H9 (cell line): ENCODE measurements at regions not wholly inside any gene's neighbourhood (a gene's known extent, or its start where the extent isn't known, plus 50 kb on each side); places are given as distances from the start of the nearest gene placed in this dataset.

ENCODE experiments used
- DNase-seq: peaks from one replicate; pipeline ENCODE4 v3.0.0-alpha.2; 2017
- H2AFZ ChIP-seq: one replicate; pipeline ENCODE4 v1.6.1; 2013; ENCODE audit warnings: mild to moderate bottlenecking, low read length, control low read depth, moderate library complexity
- H2AK5ac ChIP-seq: 2 replicates; pipeline ENCODE4 v1.6.1; 2013; ENCODE audit warnings: low read length, control low read depth, mixed read lengths; ENCODE audit not compliant: insufficient read length
- H2BK120ac ChIP-seq: one replicate; pipeline ENCODE4 v1.6.1; 2013; ENCODE audit warnings: low read depth, mild to moderate bottlenecking, low read length, control low read depth, inconsistent platforms; ENCODE audit not compliant: poor library complexity, severe bottlenecking
- H2BK12ac ChIP-seq: 2 replicates; pipeline ENCODE4 v1.6.1; 2013; ENCODE audit warnings: low read length, control low read depth, mixed read lengths, low read depth; ENCODE audit not compliant: insufficient read length
- H2BK15ac ChIP-seq: 2 replicates; pipeline ENCODE4 v1.6.1; 2013; ENCODE audit warnings: low read depth, low read length, control low read depth
- H2BK20ac ChIP-seq: one replicate; pipeline ENCODE4 v1.6.1; 2013; ENCODE audit warnings: low read depth, mild to moderate bottlenecking, low read length, control low read depth, inconsistent platforms; ENCODE audit not compliant: poor library complexity, severe bottlenecking
- H2BK5ac ChIP-seq: 2 replicates; pipeline ENCODE4 v1.6.1; 2013; ENCODE audit warnings: low read length, control low read depth, mixed read lengths; ENCODE audit not compliant: insufficient read length
- H3K14ac ChIP-seq: 2 replicates; pipeline ENCODE4 v1.6.1; 2013; ENCODE audit warnings: low read length, control low read depth; ENCODE audit not compliant: insufficient read depth
- H3K18ac ChIP-seq: 2 replicates; pipeline ENCODE4 v1.6.1; 2013; ENCODE audit warnings: low read depth, mild to moderate bottlenecking, mixed read lengths, low read length, control low read depth; ENCODE audit not compliant: insufficient read length
- H3K23ac ChIP-seq: 2 replicates; pipeline ENCODE4 v1.6.1; 2013; ENCODE audit warnings: low read length, control low read depth, mixed read lengths, low read depth; ENCODE audit not compliant: insufficient read length
- H3K23me2 ChIP-seq: 2 replicates; pipeline ENCODE4 v1.6.1; 2013; ENCODE audit warnings: low read depth, mild to moderate bottlenecking, mixed read lengths, low read length, control low read depth; ENCODE audit not compliant: insufficient read length, poor library complexity, severe bottlenecking
- H3K27ac ChIP-seq: 2 replicates; pipeline ENCODE4 v1.5.1; 2013; ENCODE audit warnings: low read length, control low read depth, mixed read lengths, low read depth; ENCODE audit not compliant: insufficient read length
- H3K27me3 ChIP-seq: 2 replicates; pipeline ENCODE4 v1.6.1; 2013; ENCODE audit warnings: low read length, control low read depth, inconsistent platforms; ENCODE audit not compliant: insufficient read depth
- H3K4ac ChIP-seq: 2 replicates; pipeline ENCODE4 v1.6.1; 2013; ENCODE audit warnings: low read depth, mild to moderate bottlenecking, control low read depth, inconsistent platforms, low read length, moderate library complexity
- H3K4me1 ChIP-seq: 2 replicates; pipeline ENCODE4 v1.6.1; 2013; ENCODE audit warnings: low read length, control low read depth, inconsistent platforms; ENCODE audit not compliant: insufficient read depth
- H3K4me2 ChIP-seq: 2 replicates; pipeline ENCODE4 v1.6.1; 2013; ENCODE audit warnings: low read length, control low read depth, mixed read lengths; ENCODE audit not compliant: insufficient read length, insufficient read depth
- H3K56ac ChIP-seq: 2 replicates; pipeline ENCODE4 v1.6.1; 2013; ENCODE audit warnings: low read depth, mild to moderate bottlenecking, mixed read lengths, low read length, control low read depth; ENCODE audit not compliant: insufficient read length
- H3K79me1 ChIP-seq: 2 replicates; pipeline ENCODE4 v1.6.1; 2013; ENCODE audit warnings: low read depth, mild to moderate bottlenecking, moderate library complexity, low read length, control low read depth, inconsistent platforms; ENCODE audit not compliant: insufficient read depth, poor library complexity, severe bottlenecking
- H3K79me2 ChIP-seq: 2 replicates; pipeline ENCODE4 v1.6.1; 2013; ENCODE audit warnings: low read length, control low read depth, inconsistent platforms; ENCODE audit not compliant: insufficient read depth
- H3K9ac ChIP-seq: 2 replicates; pipeline ENCODE4 v1.6.1; 2013; ENCODE audit warnings: low read length, control low read depth, mixed read lengths; ENCODE audit not compliant: insufficient read length; ENCODE audit errors: extremely low read depth
- H3K9me3 ChIP-seq: one replicate; pipeline ENCODE4 v1.6.1; 2013; ENCODE audit warnings: low read depth, low read length, inconsistent platforms; ENCODE audit not compliant: control insufficient read depth
- H3T11ph ChIP-seq: one replicate; pipeline ENCODE4 v1.6.1; 2013; ENCODE audit warnings: mild to moderate bottlenecking, low read length, control low read depth, inconsistent platforms
- H4K20me1 ChIP-seq: one replicate; pipeline ENCODE4 v1.6.1; 2013; ENCODE audit not compliant: control insufficient read depth, insufficient read length, insufficient read depth
- H4K5ac ChIP-seq: 2 replicates; pipeline ENCODE4 v1.6.1; 2013; ENCODE audit warnings: low read depth, mild to moderate bottlenecking, mixed read lengths, low read length, control low read depth; ENCODE audit not compliant: insufficient read length
- H4K8ac ChIP-seq: replicated peaks from 2 replicates; pipeline ENCODE4 v1.6.1; 2013; ENCODE audit warnings: low read length, control low read depth, mixed read lengths, low read depth; ENCODE audit not compliant: insufficient read length
- H4K91ac ChIP-seq: 2 replicates; pipeline ENCODE4 v1.6.1; 2013; ENCODE audit warnings: low read depth, mild to moderate bottlenecking, moderate library complexity, mixed read lengths, low read length, control low read depth; ENCODE audit not compliant: insufficient read length
- H3K27ac Mint-ChIP-seq, 3 experiments: 2 replicates in 2 of 3; 3 replicates in 1 of 3; pipeline ENCODE4 v1.8.0; 2020 to 2021; ENCODE audit warnings: mixed read lengths in 3 of 3, mild to moderate bottlenecking in 1 of 3, moderate library complexity in 1 of 3
- H3K27me3 Mint-ChIP-seq: 2 replicates; pipeline ENCODE4 v1.8.0; 2021; ENCODE audit warnings: low read depth, mild to moderate bottlenecking, moderate library complexity, mixed read lengths
- H3K36me3 Mint-ChIP-seq, 3 experiments: 2 replicates in 2 of 3; 3 replicates in 1 of 3; pipeline ENCODE4 v1.8.0; 2020 to 2021; ENCODE audit warnings: low read depth in 3 of 3, mixed read lengths in 3 of 3; ENCODE audit not compliant: insufficient read depth in 1 of 3
- H3K4me1 Mint-ChIP-seq, 2 experiments: 2 replicates each; pipeline ENCODE4 v1.8.0; 2020; ENCODE audit warnings: mixed read lengths in 2 of 2
- H3K4me3 Mint-ChIP-seq, 2 experiments: 2 replicates in 1 of 2; 3 replicates in 1 of 2; pipeline ENCODE4 v1.8.0; 2020 to 2021; ENCODE audit warnings: mild to moderate bottlenecking in 2 of 2, mixed read lengths in 2 of 2, moderate library complexity in 1 of 2
- H3K9me3 Mint-ChIP-seq, 2 experiments: 2 replicates in 1 of 2; 3 replicates in 1 of 2; pipeline ENCODE4 v1.8.0; 2020; ENCODE audit warnings: mild to moderate bottlenecking in 2 of 2, mixed read lengths in 2 of 2, moderate library complexity in 1 of 2
- WGBS: extraction: QIAGEN DNeasy Blood & Tissue Kit; methylation state at CpG from one replicate; pipeline ENCODE4 v1.1.7; 2013; ENCODE audit warnings: missing lambda C conversion rate, low lambda C conversion rate, mixed read lengths; ENCODE audit not compliant: insufficient read length; ENCODE audit errors: extremely low coverage; 5-methylcytosine and 5-hydroxymethylcytosine counted together
- TF ChIP-seq, protein P1 (sequence below): fragments of 200-600 bp; sonication (generic); conservative IDR thresholded peaks from 3 replicates; pipeline ENCODE4 v1.8.0; 2021; ENCODE audit warnings: antibody characterized with exemption, mild to moderate bottlenecking

GRCh38 chr3:151526757-151527156 lies 65.9 kb upstream of the IGSF10 start:
- Histone ChIP-seq H3K14ac (no peak overlapping the region), H2BK120ac (no peak overlapping the region), H2BK15ac (no peak overlapping the region), H3K23ac (no peak overlapping the region), H2AK5ac (no peak overlapping the region), H3K27me3 (no peaks in the 10 kb centered on the region), H4K5ac (no peak overlapping the region), H3K79me1 (no peaks in the 10 kb centered on the region), H3K79me2 (no peaks in the 10 kb centered on the region), H4K20me1 (no peaks in the 10 kb centered on the region), H2AFZ (no peak overlapping the region), H3K56ac (no peak overlapping the region), H3K4me2 (no peak overlapping the region), H2BK5ac (no peak overlapping the region), H3K4ac (no peak overlapping the region), H3K18ac (no peak overlapping the region), H3K4me1 (no peaks in the 10 kb centered on the region), H4K8ac (no peak overlapping the region), H3K9me3 (no peaks in the 10 kb centered on the region), H3K23me2 (no peaks in the 10 kb centered on the region), H3T11ph (no peak overlapping the region), H3K27ac (no peak overlapping the region), H4K91ac (no peak overlapping the region), H2BK20ac (no peak overlapping the region), H2BK12ac (no peak overlapping the region), H3K9ac (no peak overlapping the region)
- DNase-seq, result no peak
- no peak overlapping the region for H3K4me3 Mint-ChIP-seq
- no peaks in the 10 kb centered on the region; the same call in 1 of the 2 replicates for H3K27me3 Mint-ChIP-seq
- H3K4me1 Mint-ChIP-seq, result no peaks in the 10 kb centered on the region
- peaks cover 0 to 4% (median 0%) of the 10 kb centered on the region in 3 experiments; a peak in 1 of 7 replicates for H3K36me3 Mint-ChIP-seq
- peaks cover under 1 to 2% of the 10 kb centered on the region in 2 experiments; a peak in 3 of 5 replicates for H3K9me3 Mint-ChIP-seq
- H3K27ac Mint-ChIP-seq, result no peak overlapping the region
- no CpG with 5 or more reads among the region's 2 CpGs for WGBS
- TF ChIP-seq, protein P1, sequence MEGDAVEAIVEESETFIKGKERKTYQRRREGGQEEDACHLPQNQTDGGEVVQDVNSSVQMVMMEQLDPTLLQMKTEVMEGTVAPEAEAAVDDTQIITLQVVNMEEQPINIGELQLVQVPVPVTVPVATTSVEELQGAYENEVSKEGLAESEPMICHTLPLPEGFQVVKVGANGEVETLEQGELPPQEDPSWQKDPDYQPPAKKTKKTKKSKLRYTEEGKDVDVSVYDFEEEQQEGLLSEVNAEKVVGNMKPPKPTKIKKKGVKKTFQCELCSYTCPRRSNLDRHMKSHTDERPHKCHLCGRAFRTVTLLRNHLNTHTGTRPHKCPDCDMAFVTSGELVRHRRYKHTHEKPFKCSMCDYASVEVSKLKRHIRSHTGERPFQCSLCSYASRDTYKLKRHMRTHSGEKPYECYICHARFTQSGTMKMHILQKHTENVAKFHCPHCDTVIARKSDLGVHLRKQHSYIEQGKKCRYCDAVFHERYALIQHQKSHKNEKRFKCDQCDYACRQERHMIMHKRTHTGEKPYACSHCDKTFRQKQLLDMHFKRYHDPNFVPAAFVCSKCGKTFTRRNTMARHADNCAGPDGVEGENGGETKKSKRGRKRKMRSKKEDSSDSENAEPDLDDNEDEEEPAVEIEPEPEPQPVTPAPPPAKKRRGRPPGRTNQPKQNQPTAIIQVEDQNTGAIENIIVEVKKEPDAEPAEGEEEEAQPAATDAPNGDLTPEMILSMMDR, result no peak
